ENCODE measurements at regions not wholly inside any gene's neighbourhood (a gene's known extent, or its start where the extent isn't known, plus 50 kb on each side); places are given as distances from the start of the nearest gene placed in this dataset.

GRCh38 chr13:44004878-44005277 is 125.2 kb downstream of the LACC1 start (continued):
- no peak for TF ChIP-seq ZNF384 (IDR thresholded peaks at IDR 0.05; ENCODE audit: borderline replicate concordance, low read depth, low read length)

- in situ Hi-C loops (cut with MboI) (no loop called here), intact Hi-C loops (cut with micrococcal nuclease; ENCODE audit: unreplicated experiment) (no loop called here)
- Histone ChIP-seq H3K27me3 (replicated peaks in 1 of 2; ENCODE audit: control insufficient read depth in 2 of 2, insufficient read depth in 2 of 2, low read length in 1 of 2) (no peaks in the 10 kb centered on the region), H2AFZ (ENCODE audit: control insufficient read depth, low read depth, low read length) (no peak overlapping the region), H4K20me1 (ENCODE audit: control insufficient read depth, insufficient read depth) (no peaks in the 10 kb centered on the region), H3K9ac (ENCODE audit: control insufficient read depth, insufficient read depth, low read length) (no peak overlapping the region), H3K4me2 (ENCODE audit: control insufficient read depth, insufficient read depth) (no peak overlapping the region), H3K4me3 (no peak overlapping the region), H3K36me3 (ENCODE audit: control insufficient read depth in 2 of 2, insufficient read depth in 2 of 2, low read length in 1 of 2) (no peaks in the 10 kb centered on the region), H3K4me1 (ENCODE audit: control insufficient read depth, insufficient read depth, low read length) (no peaks in the 10 kb centered on the region), H3K27ac (ENCODE audit: control insufficient read depth, insufficient read depth) (no peak overlapping the region), H3K9me3 (replicated peaks; ENCODE audit: control insufficient read depth, insufficient read depth, low read length) (no peaks in the 10 kb centered on the region; the same call in 2 of the 3 replicates), H3K79me2 (ENCODE audit: control insufficient read depth, insufficient read depth, low read length) (no peaks in the 10 kb centered on the region)
- DNase-seq (ENCODE audit: low read depth, low spot score) (no peak), FAIRE-seq (no peak), ATAC-seq (no peak)
- RAD21 ChIA-PET (ENCODE audit: unreplicated experiment): no interaction called here
- no TSS peak for BruUV-seq (replicated peaks)
- SMC1A ChIA-PET (ENCODE audit: uncharacterized antibody, unreplicated experiment): no interaction called here
- 29% methylated on average over 1 of the region's 1 CpG for WGBS (ENCODE audit: insufficient coverage, insufficient replicate concordance, low lambda C conversion rate, missing lambda C conversion rate)
- TF ChIP-seq BHLHE40 (IDR thresholded peaks at IDR 0.05; ENCODE audit: borderline replicate concordance in 1 of 2, low read depth in 2 of 2, low read length in 1 of 2): no peak
- POLR2A ChIA-PET: no interaction called here
- CTCF ChIA-PET: no interaction called here
These were observed 127.7 kb downstream of the LACC1 start for GRCh38 chr13:44007451-44007850.

DNA sequence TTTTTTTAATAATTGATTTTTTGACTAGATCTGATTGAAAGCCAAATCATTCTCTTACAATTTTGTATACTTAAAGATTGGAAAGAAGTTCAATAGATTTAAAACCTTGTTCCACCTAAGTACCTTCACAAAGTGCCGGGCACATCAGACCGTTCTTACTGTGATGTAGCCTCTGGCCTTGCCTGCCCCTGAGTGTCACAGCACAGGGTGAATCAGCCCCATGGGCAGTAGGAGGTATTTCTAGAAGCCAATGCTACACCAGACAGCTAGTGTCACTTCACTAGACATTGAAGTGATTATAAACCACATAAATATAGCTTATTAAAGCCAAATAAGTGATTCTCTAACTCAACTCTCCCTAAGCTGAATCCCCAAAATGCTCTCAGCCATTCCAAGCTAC is 131.3 kb downstream of the LACC1 start:
- no peak for FAIRE-seq
- RAD21 ChIA-PET (ENCODE audit: unreplicated experiment): no interaction called here
- Histone ChIP-seq H3K27me3 (replicated peaks in 1 of 2; ENCODE audit: control insufficient read depth in 2 of 2, insufficient read depth in 2 of 2, low read length in 1 of 2) (peaks cover 0 to 5% of the 10 kb centered on the region in 2 experiments; a peak in 2 of 4 replicates), H3K4me1 (ENCODE audit: control insufficient read depth, insufficient read depth, low read length) (no peaks in the 10 kb centered on the region), H2AFZ (ENCODE audit: control insufficient read depth, low read depth, low read length) (no peak overlapping the region), H3K9ac (ENCODE audit: control insufficient read depth, insufficient read depth, low read length) (no peak overlapping the region), H3K79me2 (ENCODE audit: control insufficient read depth, insufficient read depth, low read length) (no peaks in the 10 kb centered on the region), H4K20me1 (ENCODE audit: control insufficient read depth, insufficient read depth) (no peaks in the 10 kb centered on the region), H3K27ac (ENCODE audit: control insufficient read depth, insufficient read depth) (no peak overlapping the region), H3K36me3 (ENCODE audit: control insufficient read depth in 2 of 2, insufficient read depth in 2 of 2, low read length in 1 of 2) (no peaks in the 10 kb centered on the region), H3K4me2 (ENCODE audit: control insufficient read depth, insufficient read depth) (no peak overlapping the region), H3K4me3 (no peak overlapping the region), H3K9me3 (replicated peaks; ENCODE audit: control insufficient read depth, insufficient read depth, low read length) (no peaks in the 10 kb centered on the region; the same call in 2 of the 3 replicates)
- CTCF ChIA-PET: interaction anchor here (1.4 kb wide), 1 partner anchor 12 kb away, joined by 3 read pairs; no protein-coding TSS in a partner anchor
- POLR2A ChIA-PET: no interaction called here
- DNase-seq (ENCODE audit: low read depth, low spot score): no peak
- ATAC-seq: no peak
- 68% methylated on average over 2 of the region's 2 CpGs for WGBS (ENCODE audit: insufficient coverage, insufficient replicate concordance, low lambda C conversion rate, missing lambda C conversion rate)
- no TSS peak for BruUV-seq (replicated peaks)
- SMC1A ChIA-PET (ENCODE audit: uncharacterized antibody, unreplicated experiment): interaction anchor here (0.8 kb wide), 1 partner anchor 45 kb away, joined by 3 read pairs; no protein-coding TSS in a partner anchor
- intact Hi-C loops (cut with micrococcal nuclease; ENCODE audit: unreplicated experiment): no loop called here
- in situ Hi-C loops (cut with MboI): no loop called here
- TF ChIP-seq ZNF592 (IDR thresholded peaks at IDR 0.05) (no peak), ZNF24 (IDR thresholded peaks at IDR 0.05) (no peak), LARP7 (IDR thresholded peaks at IDR 0.05) (no peak), NFYA (IDR thresholded peaks at IDR 0.05; ENCODE audit: borderline replicate concordance, low read depth, low read length) (no peak), FOXM1 (IDR thresholded peaks at IDR 0.05; ENCODE audit: low read depth, low read length) (no peak), SREBF1 (IDR thresholded peaks at IDR 0.05; ENCODE audit: low read length) (no peak), NFYB (IDR thresholded peaks at IDR 0.05; ENCODE audit: insufficient read depth, low read depth, low read length) (no peak), SRF (IDR thresholded peaks at IDR 0.05; ENCODE audit: low read depth in 2 of 2, low read length in 2 of 2) (no peak), RBBP5 (conservative IDR thresholded peaks at IDR 0.05) (no peak)

Measured in GM12878 (cell line).